WTC11 (cell line): ENCODE measurements at regions not wholly inside any gene's neighbourhood (a gene's known extent, or its start where the extent isn't known, plus 50 kb on each side); places are given as distances from the start of the nearest gene placed in this dataset.
"Not testable (repeated sequence)": the region's sequence is repeated elsewhere in the genome, so short reads cannot be mapped to it uniquely, and the experiment has no call there.

Experiments
- ATAC-seq: fragments of 200-7000 bp; cut with Tn5 transposase; 2 replicates; pipeline ENCODE4 v1.10.0; 2021; ENCODE audit warnings: mild to moderate bottlenecking, moderate library complexity
- CTCF ChIA-PET: fragments of 300-600 bp; sonication (Branson Sonifier 250); formaldehyde crosslinking; loops from one replicate; lab custom pipeline; 2021; ENCODE audit warnings: antibody characterized with exemption; lab: Charles Lee
- POLR2A ChIA-PET: fragments of 350-600 bp; sonication (Branson Sonifier 250); formaldehyde crosslinking; loops from one replicate; lab custom pipeline; 2021; ENCODE audit warnings: antibody characterized with exemption; lab: Charles Lee
- DNase-seq: peaks from one replicate; pipeline ENCODE4 v3.0.0; 2021; ENCODE audit warnings: low spot score
- H3K27ac Mint-ChIP-seq: 2 replicates; pipeline ENCODE4 v1.8.0; 2021; ENCODE audit warnings: mixed read lengths
- H3K27me3 Mint-ChIP-seq: 2 replicates; pipeline ENCODE4 v1.8.0; 2021; ENCODE audit warnings: low read depth, mild to moderate bottlenecking, moderate library complexity, mixed read lengths
- H3K36me3 Mint-ChIP-seq: 2 replicates; pipeline ENCODE4 v1.8.0; 2021; ENCODE audit warnings: mixed read lengths
- H3K4me1 Mint-ChIP-seq: 2 replicates; pipeline ENCODE4 v1.8.0; 2022; ENCODE audit warnings: mixed read lengths
- H3K4me3 Mint-ChIP-seq: 2 replicates; pipeline ENCODE4 v1.8.0; 2021; ENCODE audit warnings: mild to moderate bottlenecking, moderate library complexity, mixed read lengths
- H3K9me3 Mint-ChIP-seq: 2 replicates; pipeline ENCODE4 v1.8.0; 2021; ENCODE audit warnings: mixed read lengths
- CREM ChIP-seq: sonication (generic); formaldehyde crosslinking; IDR thresholded peaks from 2 replicates; pipeline ENCODE4 v1.8.1; 2022; ENCODE audit warnings: mild to moderate bottlenecking, missing genetic modification reagents, moderate library complexity
- EMX1 ChIP-seq: fragments of 250-450 bp; sonication (Bioruptor Pico); IDR thresholded peaks from 2 replicates; pipeline ENCODE4 v1.8.0; 2021; ENCODE audit warnings: mild to moderate bottlenecking
- ESRRA ChIP-seq: sonication (generic); formaldehyde crosslinking; IDR thresholded peaks from 2 replicates; pipeline ENCODE4 v1.8.1; 2022; ENCODE audit warnings: mild to moderate bottlenecking, missing genetic modification reagents, borderline replicate concordance
- FOXP1 ChIP-seq: sonication (generic); formaldehyde crosslinking; IDR thresholded peaks from 2 replicates; pipeline ENCODE4 v1.8.0; 2022; ENCODE audit warnings: missing genetic modification reagents, mild to moderate bottlenecking, moderate library complexity, borderline replicate concordance
- GABPB1 ChIP-seq: sonication (generic); formaldehyde crosslinking; IDR thresholded peaks from 2 replicates; pipeline ENCODE4 v1.8.1; 2023; ENCODE audit warnings: mild to moderate bottlenecking, missing genetic modification reagents
- HMGA2 ChIP-seq: fragments of 250-450 bp; sonication (Bioruptor Pico); IDR thresholded peaks from 2 replicates; pipeline ENCODE4 v1.4.0; 2021; ENCODE audit warnings: mild to moderate bottlenecking, moderate library complexity
- JUN ChIP-seq: sonication (generic); formaldehyde crosslinking; IDR thresholded peaks from 2 replicates; pipeline ENCODE4 v1.8.0; 2023; ENCODE audit warnings: mild to moderate bottlenecking, missing genetic modification reagents
- KAT7 ChIP-seq: sonication (generic); formaldehyde crosslinking; IDR thresholded peaks from 2 replicates; pipeline ENCODE4 v1.8.1; 2023; ENCODE audit warnings: missing genetic modification reagents, mild to moderate bottlenecking, borderline replicate concordance
- NFATC4 ChIP-seq: fragments of 250-450 bp; sonication (Bioruptor Pico); IDR thresholded peaks from 2 replicates; pipeline ENCODE4 v1.9.0; 2021; ENCODE audit warnings: mild to moderate bottlenecking
- TEAD4 ChIP-seq: sonication (generic); formaldehyde crosslinking; IDR thresholded peaks from 2 replicates; pipeline ENCODE4 v1.8.0; 2022; ENCODE audit warnings: mild to moderate bottlenecking, missing genetic modification reagents
- ZNF232 ChIP-seq: sonication (generic); formaldehyde crosslinking; IDR thresholded peaks from 2 replicates; pipeline ENCODE4 v1.8.0; 2022; ENCODE audit warnings: mild to moderate bottlenecking, missing genetic modification reagents
- ZNF317 ChIP-seq: sonication (generic); formaldehyde crosslinking; IDR thresholded peaks from 2 replicates; pipeline ENCODE4 v1.8.1; 2023; ENCODE audit warnings: low read depth, mild to moderate bottlenecking, moderate library complexity, missing genetic modification reagents, borderline replicate concordance
- TF ChIP-seq, protein P1 (sequence below): sonication (generic); formaldehyde crosslinking; conservative IDR thresholded peaks from 2 replicates; pipeline ENCODE4 v1.8.1; 2022; ENCODE audit warnings: mild to moderate bottlenecking, missing genetic modification reagents
- TF ChIP-seq, protein P2 (sequence below): fragments of 250-450 bp; sonication (Bioruptor Pico); IDR thresholded peaks from 2 replicates; pipeline ENCODE4 v1.9.0; 2021; ENCODE audit warnings: mild to moderate bottlenecking
- TF ChIP-seq, protein P3 (sequence below): sonication (generic); formaldehyde crosslinking; IDR thresholded peaks from 2 replicates; pipeline ENCODE4 v1.8.1; 2022; ENCODE audit warnings: low read depth, mild to moderate bottlenecking, moderate library complexity, missing genetic modification reagents, borderline replicate concordance
- TF ChIP-seq, protein P4 (sequence below): sonication (generic); formaldehyde crosslinking; IDR thresholded peaks from 2 replicates; pipeline ENCODE4 v1.8.0; 2023; ENCODE audit warnings: mild to moderate bottlenecking, missing genetic modification reagents
- TF ChIP-seq, protein P5 (sequence below): sonication (generic); formaldehyde crosslinking; IDR thresholded peaks from 2 replicates; pipeline ENCODE4 v1.8.0; 2022; ENCODE audit warnings: mild to moderate bottlenecking, missing genetic modification reagents
- TF ChIP-seq, protein P6 (sequence below): sonication (generic); formaldehyde crosslinking; IDR thresholded peaks from 2 replicates; pipeline ENCODE4 v1.8.1; 2023; ENCODE audit warnings: mild to moderate bottlenecking, missing genetic modification reagents
- TF ChIP-seq, protein P7 (sequence below): fragments of 250-450 bp; sonication (Bioruptor Pico); IDR thresholded peaks from 2 replicates; pipeline ENCODE4 v1.8.0; 2021; ENCODE audit warnings: mild to moderate bottlenecking
- TF ChIP-seq, protein P8 (sequence below): sonication (generic); formaldehyde crosslinking; IDR thresholded peaks from 2 replicates; pipeline ENCODE4 v1.8.1; 2022; ENCODE audit warnings: mild to moderate bottlenecking, moderate library complexity, missing genetic modification reagents
- TF ChIP-seq, protein P9 (sequence below): sonication (generic); formaldehyde crosslinking; IDR thresholded peaks from 2 replicates; pipeline ENCODE4 v1.8.0; 2022; ENCODE audit warnings: mild to moderate bottlenecking, missing genetic modification reagents

DNA sequence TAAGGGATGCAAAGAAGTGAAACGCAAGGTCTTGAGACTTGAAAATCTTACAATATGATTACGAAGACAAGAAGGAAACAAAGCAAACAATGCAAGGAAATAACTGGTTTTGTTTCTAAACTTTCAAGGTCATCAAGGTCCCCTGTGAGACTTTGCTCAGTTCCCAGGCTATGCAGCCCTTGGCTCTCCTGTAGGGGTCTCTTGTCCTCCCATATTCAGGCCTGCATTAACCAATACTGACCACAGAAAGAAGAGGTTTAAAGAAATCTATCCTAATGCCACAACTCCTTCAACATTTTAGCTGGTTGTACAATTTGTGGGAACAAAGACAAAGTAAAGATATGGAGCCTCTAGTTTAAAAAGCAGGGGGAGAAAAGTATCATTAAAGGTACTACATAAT is 209.2 kb downstream of the LHFPL1 start:
- Mint-ChIP-seq H3K9me3 (peaks cover 6% of the 10 kb centered on the region; the same call in 1 of the 2 replicates), H3K27ac (no peak overlapping the region), H3K4me1 (peaks cover 8% of the 10 kb centered on the region), H3K36me3 (no peaks in the 10 kb centered on the region), H3K27me3 (peaks cover 2% of the 10 kb centered on the region; the same call in 1 of the 2 replicates), H3K4me3 (no peak overlapping the region)
- ATAC-seq (peak; percentile 60), DNase-seq (no peak)
- POLR2A ChIA-PET, result no interaction called here
- TF ChIP-seq FOXP1 (CRISPR knock-in tag), result no peak
- TF ChIP-seq TEAD4 (CRISPR knock-in tag), result no peak
- no peak for TF ChIP-seq KAT7 (CRISPR knock-in tag)
- TF ChIP-seq, protein P1, sequence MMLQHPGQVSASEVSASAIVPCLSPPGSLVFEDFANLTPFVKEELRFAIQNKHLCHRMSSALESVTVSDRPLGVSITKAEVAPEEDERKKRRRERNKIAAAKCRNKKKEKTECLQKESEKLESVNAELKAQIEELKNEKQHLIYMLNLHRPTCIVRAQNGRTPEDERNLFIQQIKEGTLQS (CRISPR knock-in tag), result no peak
- TF ChIP-seq, protein P2, sequence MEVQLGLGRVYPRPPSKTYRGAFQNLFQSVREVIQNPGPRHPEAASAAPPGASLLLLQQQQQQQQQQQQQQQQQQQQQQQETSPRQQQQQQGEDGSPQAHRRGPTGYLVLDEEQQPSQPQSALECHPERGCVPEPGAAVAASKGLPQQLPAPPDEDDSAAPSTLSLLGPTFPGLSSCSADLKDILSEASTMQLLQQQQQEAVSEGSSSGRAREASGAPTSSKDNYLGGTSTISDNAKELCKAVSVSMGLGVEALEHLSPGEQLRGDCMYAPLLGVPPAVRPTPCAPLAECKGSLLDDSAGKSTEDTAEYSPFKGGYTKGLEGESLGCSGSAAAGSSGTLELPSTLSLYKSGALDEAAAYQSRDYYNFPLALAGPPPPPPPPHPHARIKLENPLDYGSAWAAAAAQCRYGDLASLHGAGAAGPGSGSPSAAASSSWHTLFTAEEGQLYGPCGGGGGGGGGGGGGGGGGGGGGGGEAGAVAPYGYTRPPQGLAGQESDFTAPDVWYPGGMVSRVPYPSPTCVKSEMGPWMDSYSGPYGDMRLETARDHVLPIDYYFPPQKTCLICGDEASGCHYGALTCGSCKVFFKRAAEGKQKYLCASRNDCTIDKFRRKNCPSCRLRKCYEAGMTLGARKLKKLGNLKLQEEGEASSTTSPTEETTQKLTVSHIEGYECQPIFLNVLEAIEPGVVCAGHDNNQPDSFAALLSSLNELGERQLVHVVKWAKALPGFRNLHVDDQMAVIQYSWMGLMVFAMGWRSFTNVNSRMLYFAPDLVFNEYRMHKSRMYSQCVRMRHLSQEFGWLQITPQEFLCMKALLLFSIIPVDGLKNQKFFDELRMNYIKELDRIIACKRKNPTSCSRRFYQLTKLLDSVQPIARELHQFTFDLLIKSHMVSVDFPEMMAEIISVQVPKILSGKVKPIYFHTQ, result no peak
- TF ChIP-seq, protein P3, sequence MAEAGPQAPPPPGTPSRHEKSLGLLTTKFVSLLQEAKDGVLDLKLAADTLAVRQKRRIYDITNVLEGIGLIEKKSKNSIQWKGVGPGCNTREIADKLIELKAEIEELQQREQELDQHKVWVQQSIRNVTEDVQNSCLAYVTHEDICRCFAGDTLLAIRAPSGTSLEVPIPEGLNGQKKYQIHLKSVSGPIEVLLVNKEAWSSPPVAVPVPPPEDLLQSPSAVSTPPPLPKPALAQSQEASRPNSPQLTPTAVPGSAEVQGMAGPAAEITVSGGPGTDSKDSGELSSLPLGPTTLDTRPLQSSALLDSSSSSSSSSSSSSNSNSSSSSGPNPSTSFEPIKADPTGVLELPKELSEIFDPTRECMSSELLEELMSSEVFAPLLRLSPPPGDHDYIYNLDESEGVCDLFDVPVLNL (CRISPR knock-in tag), result no peak
- no peak for TF ChIP-seq ZNF232 (CRISPR knock-in tag)
- no peak for TF ChIP-seq GABPB1 (CRISPR knock-in tag)
- TF ChIP-seq JUN (CRISPR knock-in tag), result no peak
- TF ChIP-seq, protein P4, sequence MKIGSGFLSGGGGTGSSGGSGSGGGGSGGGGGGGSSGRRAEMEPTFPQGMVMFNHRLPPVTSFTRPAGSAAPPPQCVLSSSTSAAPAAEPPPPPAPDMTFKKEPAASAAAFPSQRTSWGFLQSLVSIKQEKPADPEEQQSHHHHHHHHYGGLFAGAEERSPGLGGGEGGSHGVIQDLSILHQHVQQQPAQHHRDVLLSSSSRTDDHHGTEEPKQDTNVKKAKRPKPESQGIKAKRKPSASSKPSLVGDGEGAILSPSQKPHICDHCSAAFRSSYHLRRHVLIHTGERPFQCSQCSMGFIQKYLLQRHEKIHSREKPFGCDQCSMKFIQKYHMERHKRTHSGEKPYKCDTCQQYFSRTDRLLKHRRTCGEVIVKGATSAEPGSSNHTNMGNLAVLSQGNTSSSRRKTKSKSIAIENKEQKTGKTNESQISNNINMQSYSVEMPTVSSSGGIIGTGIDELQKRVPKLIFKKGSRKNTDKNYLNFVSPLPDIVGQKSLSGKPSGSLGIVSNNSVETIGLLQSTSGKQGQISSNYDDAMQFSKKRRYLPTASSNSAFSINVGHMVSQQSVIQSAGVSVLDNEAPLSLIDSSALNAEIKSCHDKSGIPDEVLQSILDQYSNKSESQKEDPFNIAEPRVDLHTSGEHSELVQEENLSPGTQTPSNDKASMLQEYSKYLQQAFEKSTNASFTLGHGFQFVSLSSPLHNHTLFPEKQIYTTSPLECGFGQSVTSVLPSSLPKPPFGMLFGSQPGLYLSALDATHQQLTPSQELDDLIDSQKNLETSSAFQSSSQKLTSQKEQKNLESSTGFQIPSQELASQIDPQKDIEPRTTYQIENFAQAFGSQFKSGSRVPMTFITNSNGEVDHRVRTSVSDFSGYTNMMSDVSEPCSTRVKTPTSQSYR (CRISPR knock-in tag), result no peak
- TF ChIP-seq NFATC4 (CRISPR knock-in tag), result no peak
- TF ChIP-seq EMX1, result no peak
- CTCF ChIA-PET, result interaction anchor here (1.0 kb wide), 1 partner anchor 8 kb away, joined by 5 read pairs; no protein-coding TSS in a partner anchor

DNA sequence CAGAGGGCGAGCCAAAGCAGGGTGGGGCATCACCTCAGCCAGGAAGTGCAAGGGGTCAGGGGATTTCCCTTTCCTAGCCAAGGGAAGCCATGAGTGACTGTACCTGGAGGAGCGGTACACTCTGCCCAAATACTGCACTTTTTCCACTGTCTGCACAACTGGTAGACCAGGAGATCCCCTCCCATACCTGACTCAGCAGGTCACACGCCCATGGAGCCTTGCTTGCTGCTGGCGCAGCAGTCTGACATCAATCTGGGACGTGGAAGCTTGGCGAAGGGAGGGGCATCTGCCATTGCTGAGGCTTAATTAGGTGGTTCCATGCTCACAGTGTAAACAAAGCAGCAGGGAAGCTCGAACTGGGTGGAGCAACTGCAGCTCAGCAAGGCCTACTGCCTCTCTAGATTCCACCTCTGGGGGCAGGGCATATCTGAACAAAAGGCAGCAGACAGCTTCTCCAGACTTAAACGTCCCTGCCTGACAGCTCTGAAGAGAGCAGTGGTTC is 217.7 kb downstream of the LHFPL1 start:
- POLR2A ChIA-PET, H3K4me3 Mint-ChIP-seq, ATAC-seq, H3K27ac Mint-ChIP-seq, H3K4me1 Mint-ChIP-seq: not testable (repeated sequence)
- Mint-ChIP-seq H3K27me3 (peaks cover 11% of the 10 kb centered on the region), H3K9me3 (peaks cover 22% of the 10 kb centered on the region), H3K36me3 (peaks cover 18% of the 10 kb centered on the region)
- DNase-seq, result peak; percentile 8
- CTCF ChIA-PET, result interaction anchor here (1.1 kb wide), 1 partner anchor 9 kb away, joined by 5 read pairs; no protein-coding TSS in a partner anchor

DNA sequence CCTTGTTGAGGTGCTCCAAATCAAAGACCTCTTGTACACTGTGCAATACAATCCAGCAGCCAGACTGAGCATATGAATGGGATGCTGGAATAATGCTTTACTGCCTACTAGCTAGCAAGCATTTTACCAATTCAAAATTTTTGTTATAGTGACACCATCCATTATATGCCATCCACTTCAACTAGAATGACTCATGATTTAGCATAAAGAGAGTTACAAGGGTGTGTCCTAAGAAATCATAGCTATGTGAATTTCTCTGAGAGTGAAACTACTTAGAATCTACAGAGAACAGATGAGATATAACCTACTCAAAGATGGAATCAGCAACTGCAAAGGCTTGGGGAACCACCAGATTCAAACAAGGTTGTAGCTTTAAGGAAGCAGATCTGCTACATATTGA is 221.9 kb downstream of the LHFPL1 start:
- CTCF ChIA-PET, result no interaction called here
- DNase-seq (no peak), ATAC-seq (no peak)
- Mint-ChIP-seq H3K9me3 (peaks cover 5% of the 10 kb centered on the region), H3K27ac (no peak overlapping the region), H3K4me1 (0 out of 2 replicates have a peak, but pooled peaks cover 3% of the 10 kb centered on the region), H3K4me3 (no peak overlapping the region), H3K27me3 (no peaks in the 10 kb centered on the region), H3K36me3 (peaks cover 4% of the 10 kb centered on the region)
- POLR2A ChIA-PET, result no interaction called here
- TF ChIP-seq ZNF232 (CRISPR knock-in tag) (no peak), ESRRA (CRISPR knock-in tag) (no peak), HMGA2 (CRISPR knock-in tag) (no peak), CREM (CRISPR knock-in tag) (no peak), ZNF317 (CRISPR knock-in tag) (no peak)
- TF ChIP-seq, protein P5, sequence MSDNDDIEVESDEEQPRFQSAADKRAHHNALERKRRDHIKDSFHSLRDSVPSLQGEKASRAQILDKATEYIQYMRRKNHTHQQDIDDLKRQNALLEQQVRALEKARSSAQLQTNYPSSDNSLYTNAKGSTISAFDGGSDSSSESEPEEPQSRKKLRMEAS (CRISPR knock-in tag), result no peak
- TF ChIP-seq, protein P6, sequence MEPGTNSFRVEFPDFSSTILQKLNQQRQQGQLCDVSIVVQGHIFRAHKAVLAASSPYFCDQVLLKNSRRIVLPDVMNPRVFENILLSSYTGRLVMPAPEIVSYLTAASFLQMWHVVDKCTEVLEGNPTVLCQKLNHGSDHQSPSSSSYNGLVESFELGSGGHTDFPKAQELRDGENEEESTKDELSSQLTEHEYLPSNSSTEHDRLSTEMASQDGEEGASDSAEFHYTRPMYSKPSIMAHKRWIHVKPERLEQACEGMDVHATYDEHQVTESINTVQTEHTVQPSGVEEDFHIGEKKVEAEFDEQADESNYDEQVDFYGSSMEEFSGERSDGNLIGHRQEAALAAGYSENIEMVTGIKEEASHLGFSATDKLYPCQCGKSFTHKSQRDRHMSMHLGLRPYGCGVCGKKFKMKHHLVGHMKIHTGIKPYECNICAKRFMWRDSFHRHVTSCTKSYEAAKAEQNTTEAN (CRISPR knock-in tag), result no peak
- TF ChIP-seq, protein P7, sequence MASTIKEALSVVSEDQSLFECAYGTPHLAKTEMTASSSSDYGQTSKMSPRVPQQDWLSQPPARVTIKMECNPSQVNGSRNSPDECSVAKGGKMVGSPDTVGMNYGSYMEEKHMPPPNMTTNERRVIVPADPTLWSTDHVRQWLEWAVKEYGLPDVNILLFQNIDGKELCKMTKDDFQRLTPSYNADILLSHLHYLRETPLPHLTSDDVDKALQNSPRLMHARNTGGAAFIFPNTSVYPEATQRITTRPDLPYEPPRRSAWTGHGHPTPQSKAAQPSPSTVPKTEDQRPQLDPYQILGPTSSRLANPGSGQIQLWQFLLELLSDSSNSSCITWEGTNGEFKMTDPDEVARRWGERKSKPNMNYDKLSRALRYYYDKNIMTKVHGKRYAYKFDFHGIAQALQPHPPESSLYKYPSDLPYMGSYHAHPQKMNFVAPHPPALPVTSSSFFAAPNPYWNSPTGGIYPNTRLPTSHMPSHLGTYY (CRISPR knock-in tag), result no peak
- TF ChIP-seq, protein P8, sequence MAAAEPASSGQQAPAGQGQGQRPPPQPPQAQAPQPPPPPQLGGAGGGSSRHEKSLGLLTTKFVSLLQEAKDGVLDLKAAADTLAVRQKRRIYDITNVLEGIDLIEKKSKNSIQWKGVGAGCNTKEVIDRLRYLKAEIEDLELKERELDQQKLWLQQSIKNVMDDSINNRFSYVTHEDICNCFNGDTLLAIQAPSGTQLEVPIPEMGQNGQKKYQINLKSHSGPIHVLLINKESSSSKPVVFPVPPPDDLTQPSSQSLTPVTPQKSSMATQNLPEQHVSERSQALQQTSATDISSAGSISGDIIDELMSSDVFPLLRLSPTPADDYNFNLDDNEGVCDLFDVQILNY, result no peak
- TF ChIP-seq, protein P9, sequence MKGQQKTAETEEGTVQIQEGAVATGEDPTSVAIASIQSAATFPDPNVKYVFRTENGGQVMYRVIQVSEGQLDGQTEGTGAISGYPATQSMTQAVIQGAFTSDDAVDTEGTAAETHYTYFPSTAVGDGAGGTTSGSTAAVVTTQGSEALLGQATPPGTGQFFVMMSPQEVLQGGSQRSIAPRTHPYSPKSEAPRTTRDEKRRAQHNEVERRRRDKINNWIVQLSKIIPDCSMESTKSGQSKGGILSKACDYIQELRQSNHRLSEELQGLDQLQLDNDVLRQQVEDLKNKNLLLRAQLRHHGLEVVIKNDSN (CRISPR knock-in tag), result no peak
